K562 (cell line): ENCODE measurements at regions not wholly inside any gene's neighbourhood (a gene's known extent, or its start where the extent isn't known, plus 50 kb on each side); places are given as distances from the start of the nearest gene placed in this dataset.

Experiments
- ATAC-seq: fragments of 200-7000 bp; cut with Tn5 transposase; 3 replicates; pipeline ENCODE4 v1.9.1; 2020; ENCODE audit warnings: moderate library complexity
- BruUV-seq: library from RNA; stranded (reverse); fragments of 400-500 nt; replicated peaks from 2 replicates; lab custom pipeline; 2021; lab: Mats Ljungman, UMichigan
- CTCF ChIA-PET: fragments of 300-600 bp; formaldehyde crosslinking; extraction: SDS; loops from one replicate; lab custom pipeline; 2021; ENCODE audit warnings: low intra/inter-chr PET ratio; lab: Yijun Ruan, JAX
- POLR2A ChIA-PET: fragments of 300-600, 350-650 bp; sonication (Branson Sonifier 250); formaldehyde crosslinking; extraction: SDS; loops from one replicate; lab custom pipeline; 2021; ENCODE audit warnings: antibody characterized with exemption, inconsistent platforms; lab: Yijun Ruan, JAX
- DNase-seq, 4 experiments: peaks; one replicate each; pipeline versions ENCODE4 v3.0.0 to v3.0.0-alpha.2; 2011 to 2018; ENCODE audit warnings: low spot score in 3 of 4, mixed read lengths in 3 of 4; ENCODE audit errors: extremely low read depth in 1 of 4
- FAIRE-seq: peaks from 2 replicates; lab custom pipeline; 2011; peaks lifted over from hg19 to GRCh38; lab: Jason Lieb, UNC
- H2AFZ ChIP-seq: 2 replicates; pipeline ENCODE4 v1.6.0; 2011; ENCODE audit warnings: low read depth, low read length, control low read depth, inconsistent platforms
- H3K27ac ChIP-seq: fragments of 200-600 bp; 3 replicates; pipeline ENCODE4 v1.8.0; 2011; ENCODE audit warnings: low read depth, mild to moderate bottlenecking, control low read depth, inconsistent platforms, low read length, moderate library complexity, mixed read lengths; ENCODE audit errors: extremely low read depth
- H3K27me3 ChIP-seq, 2 experiments: fragments of 300-600 bp in 1 of 2; 2 replicates in 1 of 2; 3 replicates in 1 of 2; pipeline versions ENCODE4 v1.6.0 to v1.8.0; 2011; ENCODE audit warnings: inconsistent platforms in 2 of 2, low read length in 2 of 2, mild to moderate bottlenecking in 1 of 2, mixed read lengths in 1 of 2, moderate library complexity in 1 of 2; ENCODE audit not compliant: control insufficient read depth in 2 of 2, insufficient read depth in 2 of 2
- H3K36me3 ChIP-seq: fragments of 300-600 bp; 3 replicates; pipeline ENCODE4 v1.8.0; 2011; ENCODE audit warnings: mild to moderate bottlenecking, low read length, inconsistent platforms; ENCODE audit not compliant: control insufficient read depth, insufficient read depth
- H3K4me1 ChIP-seq, 2 experiments: fragments of 200-600 bp in 1 of 2; replicated peaks in 1 of 2; 2 replicates in 1 of 2; 3 replicates in 1 of 2; pipeline versions ENCODE4 v1.5.1 to v1.8.0; 2011; ENCODE audit warnings: inconsistent platforms in 2 of 2, low read length in 2 of 2, mild to moderate bottlenecking in 1 of 2, mixed read lengths in 1 of 2, moderate library complexity in 1 of 2; ENCODE audit not compliant: control insufficient read depth in 2 of 2, insufficient read depth in 2 of 2
- H3K4me2 ChIP-seq: 2 replicates; pipeline ENCODE4 v1.6.1; 2011; ENCODE audit warnings: low read length, control low read depth, inconsistent platforms, mixed read lengths; ENCODE audit not compliant: insufficient read depth
- H3K4me3 ChIP-seq: fragments of 200-600 bp; sonication (generic), shearing (Covaris generic); 2 replicates; pipeline ENCODE4 v1.5.1; 2016; ENCODE audit warnings: control low read depth, inconsistent platforms
- H3K79me2 ChIP-seq: fragments of 200-600 bp; 3 replicates; pipeline ENCODE4 v1.8.0; 2011; ENCODE audit warnings: low read length, inconsistent platforms; ENCODE audit not compliant: control insufficient read depth, insufficient read depth
- H3K9ac ChIP-seq, 2 experiments: 2 replicates each; pipeline versions ENCODE4 v1.6.0 to v1.6.1; 2011; ENCODE audit warnings: low read depth in 2 of 2, low read length in 2 of 2, control low read depth in 1 of 2, inconsistent platforms in 1 of 2, mild to moderate bottlenecking in 1 of 2, mixed read lengths in 1 of 2; ENCODE audit not compliant: insufficient read depth in 1 of 2
- H3K9me1 ChIP-seq: one replicate; pipeline ENCODE4 v1.6.0; 2011; ENCODE audit warnings: inconsistent platforms, mild to moderate bottlenecking, low read length, moderate library complexity; ENCODE audit not compliant: control insufficient read depth, insufficient read depth
- H3K9me3 ChIP-seq: replicated peaks from 2 replicates; pipeline ENCODE4 v1.5.1; 2011; ENCODE audit warnings: low read depth, low read length, inconsistent platforms; ENCODE audit not compliant: control insufficient read depth, insufficient read depth
- H4K20me1 ChIP-seq: replicated peaks from 2 replicates; pipeline ENCODE4 v1.6.1; 2011; ENCODE audit warnings: low read length, inconsistent platforms, mixed read lengths; ENCODE audit not compliant: control insufficient read depth, insufficient read depth
- ETS2 ChIP-seq: IDR thresholded peaks from 2 replicates; pipeline ENCODE4 v1.6.1; 2016; ENCODE audit warnings: borderline replicate concordance, missing genetic modification characterization, mild to moderate bottlenecking, moderate library complexity, missing compliant biosample characterization; ENCODE audit not compliant: poor library complexity, severe bottlenecking
- HNRNPK ChIP-seq: fragments of 200-400 bp; formaldehyde crosslinking; IDR thresholded peaks from one replicate; pipeline ENCODE4 v1.6.1; 2018; ENCODE audit warnings: mild to moderate bottlenecking, low read depth, low read length; ENCODE audit not compliant: poor library complexity, severe bottlenecking
- KLF1 ChIP-seq: fragments of 450-650 bp; IDR thresholded peaks from 2 replicates; pipeline ENCODE4 v1.6.1; 2016; ENCODE audit warnings: missing genetic modification characterization, missing compliant biosample characterization
- NCOA4 ChIP-seq: fragments of 450-650 bp; IDR thresholded peaks from 2 replicates; pipeline ENCODE4 v1.6.1; 2018; ENCODE audit warnings: mild to moderate bottlenecking; ENCODE audit not compliant: partially characterized antibody
- STAT5B ChIP-seq: fragments of 250-450 bp; sonication (Bioruptor Pico); IDR thresholded peaks from 2 replicates; pipeline ENCODE4 v1.8.0; 2021; ENCODE audit warnings: mild to moderate bottlenecking, inconsistent platforms
- ZFP36 ChIP-seq: fragments of 150-350 bp; IDR thresholded peaks from 2 replicates; pipeline ENCODE4 v1.6.1; 2018; ENCODE audit warnings: low read length, low read depth; ENCODE audit not compliant: partially characterized antibody
- ZNF589 ChIP-seq: fragments of 200-800 bp; sonication (Bioruptor generic); IDR thresholded peaks from 2 replicates; pipeline ENCODE4 v1.6.1; 2016; ENCODE audit warnings: low read depth, missing genetic modification characterization, missing compliant biosample characterization
- WGBS: fragments of 100-300 bp; shearing (Covaris generic); methylation state at CpG from one replicate; pipeline ENCODE4 v1.1.6; 2016; ENCODE audit warnings: low coverage, mixed read lengths; ENCODE audit not compliant: insufficient coverage; ENCODE audit errors: missing lambda C conversion rate; 5-methylcytosine and 5-hydroxymethylcytosine counted together
- in situ Hi-C: fragments of 300-500 bp; cut with MboI; formaldehyde crosslinking; loops from 4 replicates; pipeline ENCODE4 v1.15.0; 2018; ENCODE audit warnings: inconsistent platforms, mixed read lengths
- intact Hi-C: fragments of 100-400 bp; cut with micrococcal nuclease; formaldehyde crosslinking; loops from 2 replicates; pipeline ENCODE4 v1.14.2; 2022

- FAIRE-seq (no peak), DNase-seq (no peak), ATAC-seq (no peak)
- Histone ChIP-seq H4K20me1 (no peaks in the 10 kb centered on the region; the same call in 1 of the 2 replicates), H3K9ac (no peak overlapping the region), H3K4me2 (no peak overlapping the region), H3K9me1 (no peaks in the 10 kb centered on the region), H3K79me2 (no peaks in the 10 kb centered on the region), H3K4me1 (peaks cover 2 to 3% of the 10 kb centered on the region in 2 experiments; a peak in 3 of 5 replicates), H3K27ac (no peak overlapping the region), H3K27me3 (peaks cover 4 to 33% of the 10 kb centered on the region in 2 experiments; a peak in 3 of 5 replicates), H3K9me3 (no peaks in the 10 kb centered on the region), H3K4me3 (no peak overlapping the region), H2AFZ (no peak overlapping the region), H3K36me3 (no peaks in the 10 kb centered on the region)
- 0% methylated on average over 5 of the region's 5 CpGs for WGBS
- ChIA-PET POLR2A (no interaction called here), CTCF (no interaction called here)
- BruUV-seq: no TSS peak
- in situ Hi-C loops (loop anchor here (10.0 kb wide), 1 partner anchor 942 kb away; no protein-coding TSS in a partner anchor), intact Hi-C loops (no loop called here)
- TF ChIP-seq ZFP36 (peak; percentile 54), ZNF589 (CRISPR knock-in tag) (no peak)
Measured at GRCh38 chr5:175803254-175803653, 68.1 kb upstream of the CPLX2 start.

- no peak overlapping the region for H2AFZ ChIP-seq
- WGBS: 2% methylated on average over 8 of the region's 8 CpGs
- no peaks in the 10 kb centered on the region for H3K9me1 ChIP-seq
- H3K36me3 ChIP-seq: no peaks in the 10 kb centered on the region
- no peak for DNase-seq
- CTCF ChIA-PET: no interaction called here
- H3K9me3 ChIP-seq: no peaks in the 10 kb centered on the region
- H3K4me1 ChIP-seq: peaks cover 2 to 3% of the 10 kb centered on the region in 2 experiments; a peak in 3 of 5 replicates
- TF ChIP-seq ETS2: no peak
- TF ChIP-seq HNRNPK: no peak
- TF ChIP-seq NCOA4: no peak
- no peak for TF ChIP-seq KLF1 (tag)
- TF ChIP-seq STAT5B (CRISPR knock-in tag): no peak
- H3K4me2 ChIP-seq: no peak overlapping the region
- POLR2A ChIA-PET: interaction anchor here (0.6 kb wide), 1 partner anchor 44 kb away, joined by 3 read pairs; no protein-coding TSS in a partner anchor
- no peak for ATAC-seq
- no peaks in the 10 kb centered on the region for H3K79me2 ChIP-seq
- FAIRE-seq: no peak
- H3K4me3 ChIP-seq: no peak overlapping the region
- no peak overlapping the region for H3K9ac ChIP-seq
- H3K27me3 ChIP-seq: peaks cover 4 to 35% of the 10 kb centered on the region in 2 experiments; a peak in 3 of 5 replicates
- H3K27ac ChIP-seq: no peak overlapping the region
- in situ Hi-C loops: loop anchor here (10.0 kb wide), 1 partner anchor 941 kb away; no protein-coding TSS in a partner anchor
- intact Hi-C loops: no loop called here
- no peaks in the 10 kb centered on the region; the same call in 1 of the 2 replicates for H4K20me1 ChIP-seq
- BruUV-seq: no TSS peak
Measured at GRCh38 chr5:175803736-175804454, 67.5 kb upstream of the CPLX2 start.
